GM19455 (cell line): ENCODE measurements at regions not wholly inside any gene's neighbourhood (a gene's known extent, or its start where the extent isn't known, plus 50 kb on each side); places are given as distances from the start of the nearest gene placed in this dataset.
"Not testable (repeated sequence)": the region's sequence is repeated elsewhere in the genome, so short reads cannot be mapped to it uniquely, and the experiment has no call there.

Source experiments
- ATAC-seq: cut with Tn5 transposase; IDR thresholded peaks from one replicate; pipeline ENCODE4 v1.9.1; 2021; ENCODE audit not compliant: unreplicated experiment

DNA sequence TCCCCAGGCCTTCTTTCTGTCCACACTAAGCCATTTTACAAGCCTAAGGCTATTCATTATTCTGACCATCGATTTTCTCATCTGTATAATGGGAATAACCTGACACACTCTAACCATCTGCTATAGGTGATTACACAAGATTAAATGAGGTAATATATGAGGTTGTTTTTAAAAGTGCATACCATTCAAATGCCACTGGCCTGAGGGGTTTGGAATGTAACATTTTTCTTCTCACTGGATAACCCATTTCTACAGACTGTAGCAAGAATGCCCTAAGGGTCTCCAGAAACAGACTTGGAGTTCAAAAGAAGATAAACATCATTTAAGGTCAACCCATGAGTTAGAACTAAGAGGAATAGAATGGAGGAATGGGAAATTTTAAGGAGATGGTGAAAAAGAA lies 111.7 kb upstream of the SETBP1 start:
- ATAC-seq = no peak

- ATAC-seq = no peak
These were observed 111.2 kb upstream of the SETBP1 start for GRCh38 chr18:44569391-44570055.

DNA sequence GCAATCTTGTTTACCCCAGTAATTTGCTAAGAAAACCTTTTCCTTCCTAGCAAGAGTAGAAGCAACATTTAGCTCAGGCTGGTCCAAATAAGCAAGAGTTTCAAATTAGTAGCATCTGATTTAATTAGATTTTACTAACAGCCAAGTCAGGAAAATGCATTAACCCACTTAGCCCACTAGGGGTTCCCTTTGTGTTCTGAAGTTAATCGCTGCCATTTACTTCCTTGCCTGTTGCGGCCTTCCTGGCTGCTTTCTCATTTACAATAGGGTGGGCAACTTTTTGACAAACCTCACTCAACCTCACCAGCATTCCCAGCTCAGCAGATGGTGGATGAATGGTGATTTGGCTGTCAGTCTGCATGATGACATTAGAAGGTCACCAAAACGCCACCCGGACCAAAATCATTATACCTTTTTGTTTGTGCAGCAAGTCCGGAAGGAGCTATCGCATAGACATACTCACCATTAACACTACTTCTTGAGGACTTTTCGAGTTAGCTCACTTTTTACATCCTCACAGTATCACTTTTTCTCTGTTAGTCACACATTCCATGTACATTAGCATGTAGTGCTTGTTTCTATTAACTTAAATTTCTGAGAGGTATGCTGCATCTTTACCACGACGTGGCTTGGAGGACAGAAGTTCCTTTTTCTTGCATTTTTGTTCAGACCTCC lies 101.5 kb upstream of the SETBP1 start:
- ATAC-seq = no peak

DNA sequence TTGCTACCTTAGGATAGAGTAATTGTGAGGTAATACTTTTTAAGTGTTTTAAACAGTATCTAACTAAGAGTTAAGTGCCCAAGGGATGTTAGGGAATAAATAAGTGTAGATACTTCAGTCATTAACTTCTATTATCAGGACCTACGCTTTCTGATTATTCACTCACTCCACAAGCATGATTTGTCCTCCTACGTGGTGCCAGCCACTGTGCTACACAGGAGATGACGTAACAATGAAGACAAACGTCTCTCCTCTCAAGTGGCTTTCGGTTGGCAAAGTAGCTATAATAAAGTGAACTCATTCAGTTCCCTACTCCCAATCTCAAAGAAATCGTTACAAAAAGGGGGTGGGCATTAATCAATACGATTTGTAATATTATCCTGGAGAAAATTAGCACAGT lies 100.9 kb upstream of the SETBP1 start:
- ATAC-seq = no peak

DNA sequence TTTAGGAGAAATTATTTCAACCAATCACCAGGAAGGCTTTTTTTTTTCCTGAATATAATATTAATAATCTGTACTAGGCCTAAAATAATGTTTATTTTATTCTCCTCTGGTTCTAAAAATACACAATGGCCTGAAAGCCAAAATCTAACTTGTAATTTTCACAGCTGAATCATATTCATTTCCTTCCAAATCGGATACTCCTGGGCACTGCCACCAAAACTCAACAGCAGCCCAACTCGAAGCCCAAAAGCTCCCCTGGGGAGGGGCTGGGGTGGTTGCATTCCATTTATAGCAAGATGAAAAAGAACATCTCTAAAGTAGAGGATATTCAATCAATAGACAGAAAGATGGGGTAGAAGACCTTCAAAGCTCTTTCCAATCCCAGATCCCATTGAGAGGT lies 100.5 kb upstream of the SETBP1 start:
- ATAC-seq = no peak

DNA sequence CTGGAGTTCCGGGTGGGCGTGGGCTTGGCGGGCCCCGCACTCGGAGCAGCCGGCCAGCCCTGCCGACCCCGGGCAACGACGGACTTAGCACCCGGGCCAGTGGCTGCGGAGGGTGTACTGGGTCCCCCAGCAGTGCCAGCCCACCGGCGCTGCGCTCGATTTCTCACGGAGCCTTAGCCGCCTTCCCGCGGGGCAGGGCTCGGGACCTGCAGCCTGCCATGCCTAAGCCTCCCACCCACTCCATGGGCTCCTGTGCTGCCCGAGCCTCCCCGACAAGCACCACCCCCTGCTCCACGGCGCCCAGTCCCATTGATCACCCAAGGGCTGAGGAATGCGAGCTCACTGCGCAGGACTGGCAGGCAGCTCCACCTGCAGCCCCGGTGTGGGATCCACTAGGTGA lies 99.9 kb upstream of the SETBP1 start:
- not testable (repeated sequence) for ATAC-seq

GRCh38 chr18:44582456-44582855 lies 98.2 kb upstream of the SETBP1 start:
- no peak for ATAC-seq

DNA sequence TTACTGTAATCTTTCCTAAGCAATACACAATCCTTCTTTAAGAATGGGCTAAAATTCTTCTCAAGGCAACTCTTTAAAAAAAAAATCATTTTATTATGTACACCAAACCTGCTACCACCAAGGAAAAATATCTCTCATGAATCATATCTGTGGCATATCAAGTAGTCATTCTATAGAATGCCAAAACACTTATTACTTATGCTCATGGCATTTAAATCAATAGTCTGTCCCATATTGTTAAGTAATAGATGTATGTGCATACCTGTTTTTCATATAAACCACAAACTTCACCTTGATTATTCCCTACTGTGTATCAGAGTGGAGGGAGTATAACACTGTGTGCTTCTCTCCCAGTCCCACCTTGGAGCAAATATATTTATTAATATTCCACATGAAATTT lies 95.8 kb upstream of the SETBP1 start:
- no peak for ATAC-seq

GRCh38 chr18:44586782-44587524 lies 93.7 kb upstream of the SETBP1 start:
- ATAC-seq = no peak

DNA sequence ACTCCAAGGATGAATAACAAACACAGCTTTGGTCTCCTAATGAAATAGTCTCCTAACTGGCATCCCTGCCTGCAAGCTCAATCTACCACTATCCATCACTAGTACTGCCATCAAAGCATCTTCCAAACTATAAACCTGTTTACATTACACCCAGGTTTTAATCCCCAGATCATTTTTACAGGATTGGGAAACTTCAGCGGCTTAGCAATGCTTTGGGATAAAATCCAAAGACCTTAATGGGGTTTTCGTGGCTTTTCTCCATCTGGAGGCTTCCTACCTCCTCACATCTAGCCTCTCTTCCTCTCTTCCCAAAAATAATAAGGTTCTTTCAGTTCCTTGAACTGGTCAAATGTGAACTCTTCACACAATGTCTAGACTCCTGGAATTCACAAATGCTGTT lies 92.2 kb upstream of the SETBP1 start:
- no peak for ATAC-seq

DNA sequence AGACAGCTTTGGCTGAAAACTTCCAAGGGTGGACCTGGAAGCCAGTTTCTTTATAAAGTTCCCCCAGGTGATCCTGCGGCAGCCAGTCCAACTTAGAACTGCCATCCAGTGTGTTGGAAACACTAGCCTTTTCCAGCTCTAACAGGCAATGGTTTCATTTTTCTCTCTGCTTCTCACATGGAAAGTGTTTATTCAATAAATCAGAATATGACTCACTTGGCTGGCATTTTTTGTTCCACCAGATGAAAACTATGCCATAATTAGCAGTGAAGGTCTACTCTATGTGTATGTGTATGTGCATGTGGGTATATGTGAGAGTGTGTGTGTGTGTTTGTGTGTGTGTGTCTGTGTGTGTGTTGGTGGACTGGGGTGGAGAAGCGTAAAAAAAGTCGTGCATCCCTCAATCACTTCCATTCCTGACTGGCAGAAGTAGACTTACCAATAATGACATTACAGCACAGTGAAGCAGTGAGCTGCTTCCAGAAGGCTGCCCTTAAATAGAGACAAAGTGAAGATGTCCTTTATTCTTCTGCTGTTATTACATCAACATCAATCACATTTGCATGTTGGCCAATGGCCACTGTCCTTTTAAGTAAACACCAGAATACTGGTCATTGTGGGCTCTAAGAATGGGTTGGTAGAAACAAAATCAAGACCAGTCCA lies 90.9 kb upstream of the SETBP1 start:
- ATAC-seq = no peak

GRCh38 chr18:44590956-44591670 lies 89.6 kb upstream of the SETBP1 start:
- ATAC-seq = no peak

GRCh38 chr18:44592639-44593038 lies 88.0 kb upstream of the SETBP1 start:
- no peak for ATAC-seq

DNA sequence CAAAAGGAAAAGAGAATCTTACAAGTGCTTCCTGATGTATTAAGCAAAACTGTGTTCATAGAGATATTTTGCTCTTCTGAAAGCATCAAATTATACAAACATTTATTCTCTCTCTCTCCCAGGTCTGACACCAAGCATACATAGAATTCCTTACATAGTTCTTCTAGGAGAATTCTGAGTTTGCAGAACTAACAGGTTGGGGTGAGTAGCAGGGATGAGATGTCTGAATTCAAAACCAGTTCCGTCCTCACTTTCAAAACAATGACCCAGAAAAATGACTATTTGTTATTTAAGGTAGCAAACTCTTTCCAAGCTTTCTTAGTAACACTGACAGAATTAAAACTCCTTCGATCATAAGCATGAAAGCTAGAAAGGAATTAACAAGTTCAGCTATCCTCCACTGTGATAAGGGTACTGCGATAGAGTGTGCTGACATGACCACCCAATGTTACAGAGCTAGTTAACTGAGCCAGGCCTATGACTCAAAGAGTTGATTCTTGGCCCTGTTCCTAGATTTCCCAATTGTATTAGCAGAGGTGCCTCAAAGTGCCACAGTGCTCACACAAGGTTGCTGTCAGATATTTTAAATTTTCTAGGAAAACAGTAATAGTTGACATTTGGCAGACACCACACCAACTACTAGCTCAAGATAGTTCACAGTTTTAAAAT lies 85.8 kb upstream of the SETBP1 start:
- no peak for ATAC-seq

- no peak for ATAC-seq
These were observed 82.9 kb upstream of the SETBP1 start for GRCh38 chr18:44597797-44598196.

DNA sequence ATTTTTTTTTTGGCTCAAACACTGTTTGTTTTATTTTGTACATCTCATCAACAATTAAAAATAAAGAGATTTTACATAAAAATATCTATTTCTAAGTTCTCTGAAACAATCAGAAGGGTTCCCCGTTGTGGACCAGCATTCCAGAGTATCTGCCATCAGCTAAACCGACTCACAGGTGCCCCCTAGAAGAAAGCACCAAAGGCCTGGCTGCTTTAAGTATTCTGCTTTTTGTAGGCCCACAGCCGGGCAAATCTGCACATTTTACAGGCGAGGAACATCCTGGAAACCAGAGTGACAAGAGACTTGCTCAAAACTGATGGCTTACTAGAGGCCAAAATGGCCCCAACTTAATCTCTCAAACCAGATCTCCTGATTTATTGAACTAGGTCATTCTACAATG lies 82.2 kb upstream of the SETBP1 start:
- ATAC-seq = no peak

DNA sequence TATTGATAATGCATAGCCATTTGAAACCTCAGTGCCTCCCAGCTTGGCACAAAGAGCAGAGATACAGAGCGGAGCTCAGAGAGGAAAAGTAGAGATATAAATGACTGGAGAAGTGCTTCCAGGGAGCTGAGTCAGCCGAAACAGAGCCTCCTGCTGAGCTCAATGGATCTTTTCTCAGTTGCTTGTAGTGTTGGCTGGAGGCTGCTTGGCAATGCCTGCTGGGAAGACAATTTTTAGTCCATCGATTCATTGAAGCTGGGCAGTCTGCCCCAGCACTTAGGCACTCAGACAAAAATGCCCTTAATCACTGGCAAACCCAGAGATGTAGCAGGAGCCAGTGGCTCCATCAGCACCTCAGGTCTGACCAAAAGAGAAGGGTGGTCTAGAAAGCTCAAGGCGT lies 81.3 kb upstream of the SETBP1 start:
- no peak for ATAC-seq

DNA sequence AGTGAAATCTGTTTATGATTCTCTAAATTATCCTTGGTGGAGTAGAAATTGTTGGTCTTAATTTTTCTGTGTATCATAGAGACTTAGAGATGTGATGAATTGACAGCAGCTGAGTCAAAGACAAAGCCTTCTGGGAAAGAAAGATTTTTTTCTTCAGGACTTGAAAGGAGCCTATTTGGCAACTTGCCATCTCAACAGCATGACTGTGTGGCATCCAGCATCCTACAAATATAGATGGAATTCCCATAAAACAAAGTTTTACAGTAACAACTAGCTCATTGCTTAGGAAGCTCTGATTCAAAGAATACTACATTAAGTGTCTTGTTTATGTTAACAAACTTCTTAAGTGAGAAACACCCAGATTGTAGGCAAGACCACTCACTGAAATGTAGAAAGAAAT lies 79.2 kb upstream of the SETBP1 start:
- ATAC-seq = no peak

DNA sequence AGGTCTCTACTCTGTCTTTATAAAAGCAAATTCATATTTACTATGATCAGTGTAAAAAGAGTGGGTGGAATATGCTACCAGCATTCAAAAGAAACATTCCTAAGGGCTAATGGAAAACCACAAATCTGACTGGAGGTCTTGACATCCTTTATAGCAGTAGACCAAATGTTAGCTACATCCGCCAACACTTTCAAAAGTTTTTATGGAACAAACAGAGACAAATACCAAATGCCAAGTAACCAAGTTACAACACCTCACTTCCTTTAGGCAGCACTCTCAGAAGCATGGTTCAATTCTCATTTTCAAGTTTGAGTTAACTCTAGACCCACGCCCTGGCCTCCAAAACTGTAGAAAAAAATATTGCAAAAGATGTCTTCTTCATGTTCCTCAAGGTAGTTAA lies 78.3 kb upstream of the SETBP1 start:
- ATAC-seq = no peak

DNA sequence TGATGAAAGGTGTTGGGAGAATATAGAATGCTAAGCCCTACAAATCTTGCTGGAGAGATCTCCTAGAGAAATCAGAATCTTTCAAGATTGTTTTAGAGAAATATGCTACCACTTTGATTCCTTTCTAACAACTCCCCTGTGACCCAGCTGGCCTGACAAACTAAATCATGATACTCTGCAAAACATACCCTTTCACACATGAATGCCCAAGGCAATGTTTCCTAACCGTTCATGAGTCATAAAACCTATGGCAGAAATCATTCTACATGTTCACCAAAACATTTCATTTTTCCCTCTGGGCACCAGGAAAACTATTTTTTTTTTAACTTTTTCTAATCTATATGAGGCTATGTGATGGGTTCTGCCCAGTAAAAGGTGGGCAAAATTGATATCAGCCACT lies 77.8 kb upstream of the SETBP1 start:
- ATAC-seq = no peak
